Natural killer cell (primary cell): ENCODE measurements at regions not wholly inside any gene's neighbourhood (a gene's known extent, or its start where the extent isn't known, plus 50 kb on each side); places are given as distances from the start of the nearest gene placed in this dataset.

Source experiments
- ATAC-seq, 3 donors: fragments of 150-1000 bp in 2 of 3; fragments of 200-7000 bp in 1 of 3; cut with Tn5 transposase; 1 replicate in 1 of 3; 2 replicates in 2 of 3; pipeline ENCODE4 v1.10.0; 2021; ENCODE audit warnings: mild to moderate bottlenecking in 2 of 3, moderate library complexity in 2 of 3
- DNase-seq, 2 donors: peaks; one replicate each; pipeline versions ENCODE4 v3.0.0 to v3.0.0-alpha.2; 2013 to 2021; ENCODE audit warnings: mixed read lengths in 1 of 2
- H3K27ac ChIP-seq: one replicate; pipeline ENCODE4 v1.5.1; 2013; ENCODE audit warnings: mild to moderate bottlenecking, low read length
- H3K27me3 ChIP-seq: one replicate; pipeline ENCODE4 v1.6.1; 2013; ENCODE audit warnings: low read length; ENCODE audit not compliant: control insufficient read depth, insufficient read depth
- H3K36me3 ChIP-seq: one replicate; pipeline ENCODE4 v1.6.1; 2013; ENCODE audit warnings: low read length; ENCODE audit not compliant: control insufficient read depth, insufficient read depth
- H3K4me1 ChIP-seq: one replicate; pipeline ENCODE4 v1.6.1; 2013; ENCODE audit warnings: low read length; ENCODE audit not compliant: control insufficient read depth, insufficient read depth
- H3K4me3 ChIP-seq: one replicate; pipeline ENCODE4 v1.5.1; 2013; ENCODE audit warnings: low read length
- H3K9me3 ChIP-seq: one replicate; pipeline ENCODE4 v1.6.1; 2013; ENCODE audit warnings: low read length; ENCODE audit not compliant: control insufficient read depth, insufficient read depth
- H3K27ac Mint-ChIP-seq, 2 donors: one replicate each; pipeline ENCODE4 v1.8.0; 2022; ENCODE audit warnings: mild to moderate bottlenecking in 2 of 2, mixed read lengths in 2 of 2, moderate library complexity in 1 of 2
- H3K27me3 Mint-ChIP-seq, 2 donors: one replicate each; pipeline ENCODE4 v1.8.0; 2022; ENCODE audit warnings: low read depth in 2 of 2, mixed read lengths in 2 of 2
- H3K36me3 Mint-ChIP-seq: one replicate; pipeline ENCODE4 v1.8.0; 2022; ENCODE audit warnings: mixed read lengths
- H3K4me1 Mint-ChIP-seq, 2 donors: one replicate each; pipeline ENCODE4 v1.8.0; 2022; ENCODE audit warnings: mixed read lengths in 2 of 2
- H3K4me3 Mint-ChIP-seq: one replicate; pipeline ENCODE4 v1.8.0; 2022; ENCODE audit warnings: mild to moderate bottlenecking, moderate library complexity, mixed read lengths
- H3K9me3 Mint-ChIP-seq, 2 donors: one replicate each; pipeline ENCODE4 v1.8.0; 2022; ENCODE audit warnings: mixed read lengths in 2 of 2
- CTCF ChIP-seq: fragments of 200-600 bp; IDR thresholded peaks from one replicate; pipeline ENCODE4 v1.8.0; 2022; ENCODE audit warnings: antibody characterized with exemption
- WGBS: methylation state at CpG from one replicate; pipeline ENCODE4 v1.1.7; 2013; ENCODE audit warnings: missing lambda C conversion rate; ENCODE audit not compliant: insufficient coverage; 5-methylcytosine and 5-hydroxymethylcytosine counted together
- intact Hi-C: fragments of 100-400 bp; cut with micrococcal nuclease; formaldehyde crosslinking; loops from one replicate; pipeline ENCODE4 v1.14.2; 2022

- Histone ChIP-seq H3K27me3 (no peaks in the 10 kb centered on the region), H3K4me1 (no peaks in the 10 kb centered on the region), H3K4me3 (no peak overlapping the region), H3K36me3 (no peaks in the 10 kb centered on the region), H3K27ac (no peak overlapping the region), H3K9me3 (no peaks in the 10 kb centered on the region)
- WGBS: 80% methylated on average over 2 of the region's 2 CpGs
- ATAC-seq (no peak), DNase-seq (no peak)
- H3K36me3 Mint-ChIP-seq: no peaks in the 10 kb centered on the region
- no peak overlapping the region for H3K27ac Mint-ChIP-seq
- TF ChIP-seq CTCF: no peak
- no peaks in the 10 kb centered on the region for H3K4me1 Mint-ChIP-seq
- peaks cover 2 to 5% of the 10 kb centered on the region in 2 donors for H3K9me3 Mint-ChIP-seq
- H3K4me3 Mint-ChIP-seq: no peak overlapping the region
- H3K27me3 Mint-ChIP-seq: no peaks in the 10 kb centered on the region
- intact Hi-C loops: no loop called here
These were observed 203.7 kb upstream of the PHYHIPL start for GRCh38 chr10:58972576-58973234.

- DNase-seq: no peak
- H3K27me3 Mint-ChIP-seq: no peaks in the 10 kb centered on the region
- H3K36me3 ChIP-seq: no peaks in the 10 kb centered on the region
- no peaks in the 10 kb centered on the region for H3K4me1 Mint-ChIP-seq
- H3K9me3 ChIP-seq: no peaks in the 10 kb centered on the region
- no peak overlapping the region for H3K27ac ChIP-seq
- no peak overlapping the region for H3K4me3 Mint-ChIP-seq
- 68% methylated on average over 2 of the region's 2 CpGs for WGBS
- ATAC-seq: no peak
- TF ChIP-seq CTCF: no peak
- no peak overlapping the region for H3K27ac Mint-ChIP-seq
- H3K9me3 Mint-ChIP-seq: peaks cover 4 to 5% of the 10 kb centered on the region in 2 donors
- H3K36me3 Mint-ChIP-seq: no peaks in the 10 kb centered on the region
- H3K4me1 ChIP-seq: no peaks in the 10 kb centered on the region
- intact Hi-C loops: no loop called here
- H3K27me3 ChIP-seq: no peaks in the 10 kb centered on the region
- no peak overlapping the region for H3K4me3 ChIP-seq
These were observed 203.2 kb upstream of the PHYHIPL start for GRCh38 chr10:58973235-58973595.

GRCh38 chr10:58976254-58976653 lies 200.2 kb upstream of the PHYHIPL start:
- peaks cover 2 to 3% of the 10 kb centered on the region in 2 donors for H3K9me3 Mint-ChIP-seq
- no peaks in the 10 kb centered on the region for H3K27me3 Mint-ChIP-seq
- no peaks in the 10 kb centered on the region for H3K4me1 ChIP-seq
- no peaks in the 10 kb centered on the region for H3K36me3 ChIP-seq
- no peaks in the 10 kb centered on the region for H3K9me3 ChIP-seq
- no peaks in the 10 kb centered on the region for H3K27me3 ChIP-seq
- intact Hi-C loops: no loop called here
- no peaks in the 10 kb centered on the region for H3K36me3 Mint-ChIP-seq
- TF ChIP-seq CTCF: no peak
- H3K4me3 ChIP-seq: no peak overlapping the region
- no peak overlapping the region for H3K27ac ChIP-seq
- no peak overlapping the region for H3K4me3 Mint-ChIP-seq
- no peaks in the 10 kb centered on the region for H3K4me1 Mint-ChIP-seq
- no peak overlapping the region for H3K27ac Mint-ChIP-seq
- ATAC-seq (no peak), DNase-seq (no peak)
- WGBS: 80% methylated on average over 1 of the region's 1 CpG

- Histone ChIP-seq H3K27ac (no peak overlapping the region), H3K4me1 (no peaks in the 10 kb centered on the region), H3K27me3 (no peaks in the 10 kb centered on the region), H3K9me3 (no peaks in the 10 kb centered on the region), H3K36me3 (no peaks in the 10 kb centered on the region), H3K4me3 (no peak overlapping the region)
- Mint-ChIP-seq H3K27ac (no peak overlapping the region), H3K4me3 (no peak overlapping the region), H3K4me1 (no peaks in the 10 kb centered on the region), H3K9me3 (peaks cover 3% of the 10 kb centered on the region in 2 donors), H3K36me3 (no peaks in the 10 kb centered on the region), H3K27me3 (no peaks in the 10 kb centered on the region)
- intact Hi-C loops: no loop called here
- DNase-seq (no peak), ATAC-seq (no peak)
- TF ChIP-seq CTCF: no peak
- WGBS: 77% methylated on average over 2 of the region's 3 CpGs
These were observed 196.7 kb upstream of the PHYHIPL start for GRCh38 chr10:58979711-58980110.
